Nephron (organoid): ENCODE measurements at regions not wholly inside any gene's neighbourhood (a gene's known extent, or its start where the extent isn't known, plus 50 kb on each side); places are given as distances from the start of the nearest gene placed in this dataset.

Experiments used
- H3K27ac Mint-ChIP-seq, 3 experiments: 2 replicates each; pipeline ENCODE4 v1.8.0; 2020; ENCODE audit warnings: mixed read lengths in 3 of 3, mild to moderate bottlenecking in 2 of 3, moderate library complexity in 1 of 3
- H3K27me3 Mint-ChIP-seq: 2 replicates; pipeline ENCODE4 v1.8.0; 2021; ENCODE audit warnings: low read depth, mild to moderate bottlenecking, moderate library complexity, mixed read lengths
- H3K36me3 Mint-ChIP-seq: 2 replicates; pipeline ENCODE4 v1.8.0; 2020; ENCODE audit warnings: low read depth, mixed read lengths
- H3K4me1 Mint-ChIP-seq: 2 replicates; pipeline ENCODE4 v1.8.0; 2020; ENCODE audit warnings: mixed read lengths
- H3K4me3 Mint-ChIP-seq, 3 experiments: 2 replicates each; pipeline ENCODE4 v1.8.0; 2020; ENCODE audit warnings: mild to moderate bottlenecking in 3 of 3, mixed read lengths in 3 of 3, moderate library complexity in 2 of 3
- H3K9me3 Mint-ChIP-seq: 2 replicates; pipeline ENCODE4 v1.8.0; 2020; ENCODE audit warnings: mixed read lengths
- TF ChIP-seq, protein P1 (sequence below), 3 experiments: fragments of 200-600 bp; sonication (generic); IDR thresholded peaks; one replicate each; pipeline ENCODE4 v1.5.0; 2021; ENCODE audit warnings: antibody characterized with exemption in 3 of 3; ENCODE audit not compliant: unreplicated experiment in 3 of 3

DNA sequence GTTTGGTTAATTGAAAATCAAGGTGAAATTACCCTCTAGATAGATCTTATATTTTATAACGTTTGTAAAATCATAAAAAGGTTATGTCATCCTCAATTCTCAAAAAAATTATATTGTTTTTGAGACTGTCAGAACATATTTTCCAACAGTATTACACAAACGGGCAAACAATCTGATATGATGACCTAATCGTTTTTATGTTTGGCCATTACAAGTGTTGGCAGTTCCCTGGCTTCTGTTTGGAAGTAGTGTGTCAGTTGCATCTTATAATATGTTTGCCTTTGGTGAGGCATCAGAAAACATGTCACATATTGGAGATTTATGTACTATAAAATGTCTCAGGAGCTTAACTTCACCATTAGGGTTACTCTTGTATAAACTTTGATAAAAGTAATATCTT lies 308.1 kb upstream of the EPHA7 start:
- no peaks in the 10 kb centered on the region for H3K4me1 Mint-ChIP-seq
- H3K27ac Mint-ChIP-seq = no peak overlapping the region
- TF ChIP-seq, protein P1, sequence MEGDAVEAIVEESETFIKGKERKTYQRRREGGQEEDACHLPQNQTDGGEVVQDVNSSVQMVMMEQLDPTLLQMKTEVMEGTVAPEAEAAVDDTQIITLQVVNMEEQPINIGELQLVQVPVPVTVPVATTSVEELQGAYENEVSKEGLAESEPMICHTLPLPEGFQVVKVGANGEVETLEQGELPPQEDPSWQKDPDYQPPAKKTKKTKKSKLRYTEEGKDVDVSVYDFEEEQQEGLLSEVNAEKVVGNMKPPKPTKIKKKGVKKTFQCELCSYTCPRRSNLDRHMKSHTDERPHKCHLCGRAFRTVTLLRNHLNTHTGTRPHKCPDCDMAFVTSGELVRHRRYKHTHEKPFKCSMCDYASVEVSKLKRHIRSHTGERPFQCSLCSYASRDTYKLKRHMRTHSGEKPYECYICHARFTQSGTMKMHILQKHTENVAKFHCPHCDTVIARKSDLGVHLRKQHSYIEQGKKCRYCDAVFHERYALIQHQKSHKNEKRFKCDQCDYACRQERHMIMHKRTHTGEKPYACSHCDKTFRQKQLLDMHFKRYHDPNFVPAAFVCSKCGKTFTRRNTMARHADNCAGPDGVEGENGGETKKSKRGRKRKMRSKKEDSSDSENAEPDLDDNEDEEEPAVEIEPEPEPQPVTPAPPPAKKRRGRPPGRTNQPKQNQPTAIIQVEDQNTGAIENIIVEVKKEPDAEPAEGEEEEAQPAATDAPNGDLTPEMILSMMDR (IDR thresholded peaks at IDR 0.05; ENCODE audit: unreplicated experiment in 3 of 3) = no peak
- H3K4me3 Mint-ChIP-seq = no peak overlapping the region
- no peaks in the 10 kb centered on the region for H3K36me3 Mint-ChIP-seq
- no peaks in the 10 kb centered on the region for H3K9me3 Mint-ChIP-seq
- H3K27me3 Mint-ChIP-seq = no peaks in the 10 kb centered on the region

DNA sequence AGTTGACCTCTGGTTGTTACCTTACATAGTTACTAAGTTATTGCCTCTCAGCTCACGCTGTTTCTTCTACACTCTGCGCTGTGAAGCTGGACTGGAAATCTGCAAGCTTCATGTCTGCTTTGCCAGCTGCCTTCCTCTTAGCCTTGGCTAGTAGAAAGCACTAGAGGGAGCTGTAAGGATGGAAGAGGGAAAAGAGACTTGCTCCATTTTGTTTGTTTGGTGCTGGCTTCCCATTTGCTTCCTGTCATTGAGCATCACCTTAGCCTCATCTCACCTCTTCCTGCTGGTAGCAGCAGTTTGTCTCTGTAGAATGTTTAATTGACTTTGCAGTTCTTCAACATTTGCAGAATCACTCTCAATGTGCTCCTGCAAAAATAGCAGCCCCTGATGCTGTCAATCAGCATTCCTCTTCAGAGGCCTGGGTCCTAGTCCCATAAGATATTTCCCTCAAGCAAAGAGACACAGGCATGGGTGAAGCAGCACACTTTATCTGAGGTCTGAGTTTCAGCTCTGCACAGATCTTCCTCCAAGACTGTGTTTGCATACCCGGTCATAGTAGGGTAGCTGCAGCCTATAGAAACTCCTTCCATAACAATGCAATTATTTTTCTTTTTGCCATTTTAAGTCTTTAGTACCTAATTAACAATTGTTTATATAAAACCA lies 302.2 kb upstream of the EPHA7 start:
- TF ChIP-seq, protein P1 (IDR thresholded peaks at IDR 0.05; ENCODE audit: unreplicated experiment in 3 of 3) = peak; percentile 33 to 60 (median 40)
- Mint-ChIP-seq H3K36me3 (no peaks in the 10 kb centered on the region), H3K4me1 (no peaks in the 10 kb centered on the region), H3K4me3 (no peak overlapping the region), H3K27me3 (no peaks in the 10 kb centered on the region), H3K27ac (peak overlapping the region in 2 of 3 experiments; percentile 50 to 63), H3K9me3 (no peaks in the 10 kb centered on the region)

DNA sequence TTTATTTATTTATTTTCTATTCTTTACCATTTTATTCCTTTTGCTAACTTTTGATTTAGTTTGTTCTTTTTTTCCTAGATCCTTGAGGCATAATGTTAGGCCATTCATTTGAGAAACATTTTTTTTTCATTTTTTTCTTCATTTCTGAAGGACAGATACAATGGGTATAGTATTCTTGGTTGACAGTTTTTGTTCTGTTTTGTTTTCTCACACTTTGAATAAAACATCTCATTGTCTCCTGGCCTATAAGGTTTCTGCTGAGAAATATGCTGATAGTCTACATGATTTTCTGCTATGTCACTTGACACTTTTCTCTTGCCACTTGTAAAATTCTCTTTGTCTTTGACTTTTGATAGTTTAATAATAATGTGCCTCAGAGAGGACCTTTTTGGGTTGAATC lies 294.6 kb upstream of the EPHA7 start:
- H3K36me3 Mint-ChIP-seq = peaks cover 13% of the 10 kb centered on the region
- H3K4me3 Mint-ChIP-seq = no peak overlapping the region
- no peak overlapping the region for H3K27ac Mint-ChIP-seq
- H3K4me1 Mint-ChIP-seq = no peaks in the 10 kb centered on the region
- TF ChIP-seq, protein P1 (IDR thresholded peaks at IDR 0.05; ENCODE audit: unreplicated experiment in 3 of 3) = no peak
- H3K9me3 Mint-ChIP-seq = peaks cover 27% of the 10 kb centered on the region
- no peaks in the 10 kb centered on the region for H3K27me3 Mint-ChIP-seq

DNA sequence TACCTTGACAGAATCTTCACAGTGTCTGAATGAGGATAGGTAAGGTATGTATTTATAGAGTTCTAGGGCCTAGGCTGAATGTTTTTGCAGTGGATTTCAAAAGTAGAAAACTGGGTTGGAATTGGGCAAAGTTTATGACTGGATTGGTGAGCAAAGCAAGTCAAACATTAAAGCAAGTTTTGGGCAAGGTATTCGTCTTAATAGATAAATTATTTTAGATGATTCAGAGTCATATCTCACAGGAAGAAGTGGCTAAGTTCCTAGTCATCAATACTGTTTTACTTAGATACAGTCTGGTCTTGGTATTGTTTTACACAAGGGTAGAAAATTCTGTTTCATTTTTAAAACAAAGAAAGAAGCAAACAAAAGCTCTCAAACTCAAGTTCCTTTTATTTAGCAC lies 284.1 kb upstream of the EPHA7 start:
- no peaks in the 10 kb centered on the region for H3K4me1 Mint-ChIP-seq

DNA sequence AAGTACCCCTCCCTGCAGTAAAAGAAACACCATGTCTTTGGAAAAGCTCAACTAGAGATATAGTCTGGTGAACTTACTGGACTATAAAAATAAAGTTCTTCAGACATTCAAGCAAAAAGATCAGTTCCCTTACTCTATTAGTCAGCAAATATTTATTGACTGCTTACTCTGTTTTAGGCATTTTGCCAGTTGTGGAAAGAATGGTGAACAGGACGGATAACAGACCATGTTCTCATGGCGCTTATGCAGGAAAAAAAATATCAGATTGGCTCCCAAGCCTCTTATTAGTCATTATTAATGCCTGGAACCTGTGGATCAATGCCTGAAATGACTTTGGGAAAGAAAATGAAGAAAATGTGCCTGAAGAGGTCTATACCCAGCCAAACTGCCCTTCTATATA lies 282.2 kb upstream of the EPHA7 start:
- no peak overlapping the region for H3K27ac Mint-ChIP-seq
- TF ChIP-seq, protein P1 (IDR thresholded peaks at IDR 0.05; ENCODE audit: unreplicated experiment in 3 of 3) = no peak
- no peak overlapping the region for H3K4me3 Mint-ChIP-seq
- peaks cover 6% of the 10 kb centered on the region for H3K9me3 Mint-ChIP-seq
- H3K27me3 Mint-ChIP-seq = no peaks in the 10 kb centered on the region
- H3K36me3 Mint-ChIP-seq = no peaks in the 10 kb centered on the region
- no peaks in the 10 kb centered on the region for H3K4me1 Mint-ChIP-seq

More for the DNA sequence above, 284.1 kb upstream of the EPHA7 start:
- H3K27ac Mint-ChIP-seq = no peak overlapping the region
- H3K9me3 Mint-ChIP-seq = peaks cover 17% of the 10 kb centered on the region
- TF ChIP-seq, protein P1 (IDR thresholded peaks at IDR 0.05; ENCODE audit: unreplicated experiment in 3 of 3) = no peak
- no peaks in the 10 kb centered on the region for H3K27me3 Mint-ChIP-seq
- H3K4me3 Mint-ChIP-seq = no peak overlapping the region
- peaks cover 4% of the 10 kb centered on the region for H3K36me3 Mint-ChIP-seq

DNA sequence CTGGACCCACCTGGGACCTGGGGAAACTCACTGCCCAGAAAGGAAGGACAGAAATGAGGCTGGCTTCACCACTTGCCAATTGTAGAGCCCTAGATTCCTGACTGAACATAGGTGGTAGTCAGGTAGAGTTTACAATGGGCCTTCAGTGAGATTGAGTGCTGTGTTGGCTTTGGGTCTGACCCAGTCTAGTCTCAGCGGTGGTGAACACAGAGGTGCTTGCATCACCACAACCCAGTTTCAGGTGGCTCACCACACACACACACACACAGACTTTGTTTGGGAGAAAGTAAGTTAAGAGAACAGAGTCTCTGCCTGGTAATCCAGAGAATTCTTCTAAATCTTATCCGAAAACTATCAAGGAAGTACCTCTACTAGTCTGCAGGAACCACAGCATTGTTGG lies 266.1 kb upstream of the EPHA7 start:
- Mint-ChIP-seq H3K4me1 (no peaks in the 10 kb centered on the region), H3K27ac (no peak overlapping the region), H3K9me3 (no peaks in the 10 kb centered on the region), H3K4me3 (no peak overlapping the region), H3K36me3 (no peaks in the 10 kb centered on the region), H3K27me3 (no peaks in the 10 kb centered on the region)
- TF ChIP-seq, protein P1 (IDR thresholded peaks at IDR 0.05; ENCODE audit: unreplicated experiment in 3 of 3) = no peak
